WTC11 (cell line): ENCODE measurements at regions not wholly inside any gene's neighbourhood (a gene's known extent, or its start where the extent isn't known, plus 50 kb on each side); places are given as distances from the start of the nearest gene placed in this dataset.

Experiments
- ATAC-seq: fragments of 200-7000 bp; cut with Tn5 transposase; 2 replicates; pipeline ENCODE4 v1.10.0; 2021; ENCODE audit warnings: mild to moderate bottlenecking, moderate library complexity
- CTCF ChIA-PET: fragments of 300-600 bp; sonication (Branson Sonifier 250); formaldehyde crosslinking; loops from one replicate; lab custom pipeline; 2021; ENCODE audit warnings: antibody characterized with exemption; lab: Charles Lee
- POLR2A ChIA-PET: fragments of 350-600 bp; sonication (Branson Sonifier 250); formaldehyde crosslinking; loops from one replicate; lab custom pipeline; 2021; ENCODE audit warnings: antibody characterized with exemption; lab: Charles Lee
- DNase-seq: peaks from one replicate; pipeline ENCODE4 v3.0.0; 2021; ENCODE audit warnings: low spot score
- H3K27ac Mint-ChIP-seq: 2 replicates; pipeline ENCODE4 v1.8.0; 2021; ENCODE audit warnings: mixed read lengths
- H3K27me3 Mint-ChIP-seq: 2 replicates; pipeline ENCODE4 v1.8.0; 2021; ENCODE audit warnings: low read depth, mild to moderate bottlenecking, moderate library complexity, mixed read lengths
- H3K36me3 Mint-ChIP-seq: 2 replicates; pipeline ENCODE4 v1.8.0; 2021; ENCODE audit warnings: mixed read lengths
- H3K4me1 Mint-ChIP-seq: 2 replicates; pipeline ENCODE4 v1.8.0; 2022; ENCODE audit warnings: mixed read lengths
- H3K4me3 Mint-ChIP-seq: 2 replicates; pipeline ENCODE4 v1.8.0; 2021; ENCODE audit warnings: mild to moderate bottlenecking, moderate library complexity, mixed read lengths
- H3K9me3 Mint-ChIP-seq: 2 replicates; pipeline ENCODE4 v1.8.0; 2021; ENCODE audit warnings: mixed read lengths
- ATF6 ChIP-seq: sonication (generic); formaldehyde crosslinking; IDR thresholded peaks from 2 replicates; pipeline ENCODE4 v1.8.1; 2023; ENCODE audit warnings: mild to moderate bottlenecking, missing genetic modification reagents
- E2F5 ChIP-seq: sonication (generic); formaldehyde crosslinking; IDR thresholded peaks from 2 replicates; pipeline ENCODE4 v1.8.1; 2022; ENCODE audit warnings: mild to moderate bottlenecking, moderate library complexity, missing genetic modification reagents
- ELF4 ChIP-seq: sonication (generic); formaldehyde crosslinking; IDR thresholded peaks from 2 replicates; pipeline ENCODE4 v1.8.1; 2022; ENCODE audit warnings: low read depth, mild to moderate bottlenecking, moderate library complexity, missing genetic modification reagents
- GTF2I ChIP-seq: fragments of 250-450 bp; sonication (Bioruptor Pico); conservative IDR thresholded peaks from 2 replicates; pipeline ENCODE4 v1.4.0; 2021; ENCODE audit warnings: mild to moderate bottlenecking
- KAT7 ChIP-seq: sonication (generic); formaldehyde crosslinking; IDR thresholded peaks from 2 replicates; pipeline ENCODE4 v1.8.1; 2023; ENCODE audit warnings: missing genetic modification reagents, mild to moderate bottlenecking, borderline replicate concordance
- OVOL2 ChIP-seq: fragments of 250-450 bp; sonication (Bioruptor Pico); IDR thresholded peaks from 2 replicates; pipeline ENCODE4 v1.9.0; 2021; ENCODE audit warnings: mild to moderate bottlenecking, borderline replicate concordance
- PRRX2 ChIP-seq: fragments of 250-450 bp; sonication (Bioruptor Pico); IDR thresholded peaks from 2 replicates; pipeline ENCODE4 v1.8.0; 2021; ENCODE audit warnings: mild to moderate bottlenecking
- SMAD4 ChIP-seq: sonication (generic); formaldehyde crosslinking; IDR thresholded peaks from 2 replicates; pipeline ENCODE4 v1.8.0; 2022; ENCODE audit warnings: mild to moderate bottlenecking, missing genetic modification reagents
- SOX15 ChIP-seq: fragments of 250-450 bp; sonication (Bioruptor Pico); IDR thresholded peaks from 2 replicates; pipeline ENCODE4 v1.9.0; 2021; ENCODE audit warnings: mild to moderate bottlenecking
- TP53 ChIP-seq: sonication (generic); formaldehyde crosslinking; IDR thresholded peaks from 2 replicates; pipeline ENCODE4 v1.8.1; 2023; ENCODE audit warnings: mild to moderate bottlenecking, missing genetic modification reagents
- USF2 ChIP-seq: sonication (generic); formaldehyde crosslinking; IDR thresholded peaks from 2 replicates; pipeline ENCODE4 v1.8.1; 2023; ENCODE audit warnings: mild to moderate bottlenecking, missing genetic modification reagents, moderate library complexity
- ZNF232 ChIP-seq: sonication (generic); formaldehyde crosslinking; IDR thresholded peaks from 2 replicates; pipeline ENCODE4 v1.8.0; 2022; ENCODE audit warnings: mild to moderate bottlenecking, missing genetic modification reagents
- ZNF317 ChIP-seq: sonication (generic); formaldehyde crosslinking; IDR thresholded peaks from 2 replicates; pipeline ENCODE4 v1.8.1; 2023; ENCODE audit warnings: low read depth, mild to moderate bottlenecking, moderate library complexity, missing genetic modification reagents, borderline replicate concordance
- TF ChIP-seq, protein P1 (sequence below): sonication (generic); formaldehyde crosslinking; conservative IDR thresholded peaks from 2 replicates; pipeline ENCODE4 v1.8.1; 2023; ENCODE audit warnings: mild to moderate bottlenecking, low read depth, missing genetic modification reagents, moderate library complexity
- TF ChIP-seq, protein P2 (sequence below): sonication (generic); formaldehyde crosslinking; IDR thresholded peaks from 2 replicates; pipeline ENCODE4 v1.8.1; 2023; ENCODE audit warnings: mild to moderate bottlenecking, missing genetic modification reagents
- TF ChIP-seq, protein P3 (sequence below): sonication (generic); formaldehyde crosslinking; IDR thresholded peaks from 2 replicates; pipeline ENCODE4 v1.8.0; 2023; ENCODE audit warnings: missing genetic modification reagents, mild to moderate bottlenecking, borderline replicate concordance
- TF ChIP-seq, protein P4 (sequence below): sonication (generic); formaldehyde crosslinking; conservative IDR thresholded peaks from 2 replicates; pipeline ENCODE4 v1.8.1; 2022; ENCODE audit warnings: mild to moderate bottlenecking, missing genetic modification reagents
- TF ChIP-seq, protein P5 (sequence below): sonication (generic); formaldehyde crosslinking; IDR thresholded peaks from 2 replicates; pipeline ENCODE4 v1.8.0; 2022; ENCODE audit warnings: mild to moderate bottlenecking, missing genetic modification reagents

GRCh38 chr18:27662537-27662936 lies 477.4 kb upstream of the CHST9 start (continued):
- no peak for TF ChIP-seq ATF6 (CRISPR knock-in tag)
- TF ChIP-seq ELF4, result no peak
- TF ChIP-seq PRRX2 (CRISPR knock-in tag), result no peak
- TF ChIP-seq SMAD4 (CRISPR knock-in tag), result no peak
- TF ChIP-seq, protein P1, sequence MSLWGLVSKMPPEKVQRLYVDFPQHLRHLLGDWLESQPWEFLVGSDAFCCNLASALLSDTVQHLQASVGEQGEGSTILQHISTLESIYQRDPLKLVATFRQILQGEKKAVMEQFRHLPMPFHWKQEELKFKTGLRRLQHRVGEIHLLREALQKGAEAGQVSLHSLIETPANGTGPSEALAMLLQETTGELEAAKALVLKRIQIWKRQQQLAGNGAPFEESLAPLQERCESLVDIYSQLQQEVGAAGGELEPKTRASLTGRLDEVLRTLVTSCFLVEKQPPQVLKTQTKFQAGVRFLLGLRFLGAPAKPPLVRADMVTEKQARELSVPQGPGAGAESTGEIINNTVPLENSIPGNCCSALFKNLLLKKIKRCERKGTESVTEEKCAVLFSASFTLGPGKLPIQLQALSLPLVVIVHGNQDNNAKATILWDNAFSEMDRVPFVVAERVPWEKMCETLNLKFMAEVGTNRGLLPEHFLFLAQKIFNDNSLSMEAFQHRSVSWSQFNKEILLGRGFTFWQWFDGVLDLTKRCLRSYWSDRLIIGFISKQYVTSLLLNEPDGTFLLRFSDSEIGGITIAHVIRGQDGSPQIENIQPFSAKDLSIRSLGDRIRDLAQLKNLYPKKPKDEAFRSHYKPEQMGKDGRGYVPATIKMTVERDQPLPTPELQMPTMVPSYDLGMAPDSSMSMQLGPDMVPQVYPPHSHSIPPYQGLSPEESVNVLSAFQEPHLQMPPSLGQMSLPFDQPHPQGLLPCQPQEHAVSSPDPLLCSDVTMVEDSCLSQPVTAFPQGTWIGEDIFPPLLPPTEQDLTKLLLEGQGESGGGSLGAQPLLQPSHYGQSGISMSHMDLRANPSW (CRISPR knock-in tag), result no peak
- TF ChIP-seq, protein P2, sequence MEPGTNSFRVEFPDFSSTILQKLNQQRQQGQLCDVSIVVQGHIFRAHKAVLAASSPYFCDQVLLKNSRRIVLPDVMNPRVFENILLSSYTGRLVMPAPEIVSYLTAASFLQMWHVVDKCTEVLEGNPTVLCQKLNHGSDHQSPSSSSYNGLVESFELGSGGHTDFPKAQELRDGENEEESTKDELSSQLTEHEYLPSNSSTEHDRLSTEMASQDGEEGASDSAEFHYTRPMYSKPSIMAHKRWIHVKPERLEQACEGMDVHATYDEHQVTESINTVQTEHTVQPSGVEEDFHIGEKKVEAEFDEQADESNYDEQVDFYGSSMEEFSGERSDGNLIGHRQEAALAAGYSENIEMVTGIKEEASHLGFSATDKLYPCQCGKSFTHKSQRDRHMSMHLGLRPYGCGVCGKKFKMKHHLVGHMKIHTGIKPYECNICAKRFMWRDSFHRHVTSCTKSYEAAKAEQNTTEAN (CRISPR knock-in tag), result no peak
- no peak for TF ChIP-seq OVOL2 (CRISPR knock-in tag)
- no peak for TF ChIP-seq E2F5 (CRISPR knock-in tag)
- no peak for TF ChIP-seq ZNF232
- TF ChIP-seq GTF2I, result no peak

- TF ChIP-seq USF2 (no peak), KAT7 (CRISPR knock-in tag) (no peak), ZNF317 (CRISPR knock-in tag) (no peak), TP53 (CRISPR knock-in tag) (no peak), SOX15 (CRISPR knock-in tag) (no peak)
- TF ChIP-seq, protein P3, sequence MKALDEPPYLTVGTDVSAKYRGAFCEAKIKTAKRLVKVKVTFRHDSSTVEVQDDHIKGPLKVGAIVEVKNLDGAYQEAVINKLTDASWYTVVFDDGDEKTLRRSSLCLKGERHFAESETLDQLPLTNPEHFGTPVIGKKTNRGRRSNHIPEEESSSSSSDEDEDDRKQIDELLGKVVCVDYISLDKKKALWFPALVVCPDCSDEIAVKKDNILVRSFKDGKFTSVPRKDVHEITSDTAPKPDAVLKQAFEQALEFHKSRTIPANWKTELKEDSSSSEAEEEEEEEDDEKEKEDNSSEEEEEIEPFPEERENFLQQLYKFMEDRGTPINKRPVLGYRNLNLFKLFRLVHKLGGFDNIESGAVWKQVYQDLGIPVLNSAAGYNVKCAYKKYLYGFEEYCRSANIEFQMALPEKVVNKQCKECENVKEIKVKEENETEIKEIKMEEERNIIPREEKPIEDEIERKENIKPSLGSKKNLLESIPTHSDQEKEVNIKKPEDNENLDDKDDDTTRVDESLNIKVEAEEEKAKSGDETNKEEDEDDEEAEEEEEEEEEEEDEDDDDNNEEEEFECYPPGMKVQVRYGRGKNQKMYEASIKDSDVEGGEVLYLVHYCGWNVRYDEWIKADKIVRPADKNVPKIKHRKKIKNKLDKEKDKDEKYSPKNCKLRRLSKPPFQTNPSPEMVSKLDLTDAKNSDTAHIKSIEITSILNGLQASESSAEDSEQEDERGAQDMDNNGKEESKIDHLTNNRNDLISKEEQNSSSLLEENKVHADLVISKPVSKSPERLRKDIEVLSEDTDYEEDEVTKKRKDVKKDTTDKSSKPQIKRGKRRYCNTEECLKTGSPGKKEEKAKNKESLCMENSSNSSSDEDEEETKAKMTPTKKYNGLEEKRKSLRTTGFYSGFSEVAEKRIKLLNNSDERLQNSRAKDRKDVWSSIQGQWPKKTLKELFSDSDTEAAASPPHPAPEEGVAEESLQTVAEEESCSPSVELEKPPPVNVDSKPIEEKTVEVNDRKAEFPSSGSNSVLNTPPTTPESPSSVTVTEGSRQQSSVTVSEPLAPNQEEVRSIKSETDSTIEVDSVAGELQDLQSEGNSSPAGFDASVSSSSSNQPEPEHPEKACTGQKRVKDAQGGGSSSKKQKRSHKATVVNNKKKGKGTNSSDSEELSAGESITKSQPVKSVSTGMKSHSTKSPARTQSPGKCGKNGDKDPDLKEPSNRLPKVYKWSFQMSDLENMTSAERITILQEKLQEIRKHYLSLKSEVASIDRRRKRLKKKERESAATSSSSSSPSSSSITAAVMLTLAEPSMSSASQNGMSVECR (CRISPR knock-in tag), result no peak
- TF ChIP-seq, protein P4, sequence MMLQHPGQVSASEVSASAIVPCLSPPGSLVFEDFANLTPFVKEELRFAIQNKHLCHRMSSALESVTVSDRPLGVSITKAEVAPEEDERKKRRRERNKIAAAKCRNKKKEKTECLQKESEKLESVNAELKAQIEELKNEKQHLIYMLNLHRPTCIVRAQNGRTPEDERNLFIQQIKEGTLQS (CRISPR knock-in tag), result no peak
- TF ChIP-seq, protein P5, sequence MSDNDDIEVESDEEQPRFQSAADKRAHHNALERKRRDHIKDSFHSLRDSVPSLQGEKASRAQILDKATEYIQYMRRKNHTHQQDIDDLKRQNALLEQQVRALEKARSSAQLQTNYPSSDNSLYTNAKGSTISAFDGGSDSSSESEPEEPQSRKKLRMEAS (CRISPR knock-in tag), result no peak
- TF ChIP-seq, all 79 proteins: peak for 0
- ATAC-seq (peak; percentile 74), DNase-seq (no peak)
- CTCF ChIA-PET, result interaction anchor here (0.9 to 1.8 kb wide), 2 partner anchors 18 to 89 kb away, joined by 3 to 9 read pairs; no protein-coding TSS in a partner anchor
- Mint-ChIP-seq H3K36me3 (no peaks in the 10 kb centered on the region), H3K9me3 (peaks cover 3% of the 10 kb centered on the region; the same call in 1 of the 2 replicates), H3K4me1 (peaks cover 48% of the 10 kb centered on the region), H3K27me3 (no peaks in the 10 kb centered on the region), H3K4me3 (no peak overlapping the region), H3K27ac (no peak overlapping the region)
- POLR2A ChIA-PET, result no interaction called here
These were observed 476.4 kb upstream of the CHST9 start for GRCh38 chr18:27661320-27662018.
